Neuronal stem cell (in vitro differentiated cells): ENCODE measurements at regions not wholly inside any gene's neighbourhood (a gene's known extent, or its start where the extent isn't known, plus 50 kb on each side); places are given as distances from the start of the nearest gene placed in this dataset.

Source experiments
- DNase-seq: peaks from one replicate; pipeline ENCODE4 v3.0.0-alpha.2; 2013; ENCODE audit warnings: low spot score
- H2AFZ ChIP-seq: one replicate; pipeline ENCODE4 v1.6.1; 2013; ENCODE audit warnings: mild to moderate bottlenecking, low read length, inconsistent platforms
- H2AK5ac ChIP-seq: 2 replicates; pipeline ENCODE4 v1.6.1; 2013; ENCODE audit warnings: low read depth, mild to moderate bottlenecking, inconsistent platforms, low read length, moderate library complexity, mixed read lengths
- H2BK120ac ChIP-seq: 2 replicates; pipeline ENCODE4 v1.6.1; 2013; ENCODE audit warnings: low read depth, mild to moderate bottlenecking, inconsistent platforms, low read length, moderate library complexity, mixed read lengths
- H2BK12ac ChIP-seq: one replicate; pipeline ENCODE4 v1.6.1; 2013; ENCODE audit warnings: low read length, inconsistent platforms
- H2BK15ac ChIP-seq: 2 replicates; pipeline ENCODE4 v1.6.1; 2013; ENCODE audit warnings: mild to moderate bottlenecking, low read length, inconsistent platforms, mixed read lengths
- H2BK5ac ChIP-seq: one replicate; pipeline ENCODE4 v1.6.1; 2013; ENCODE audit warnings: inconsistent platforms, mild to moderate bottlenecking, low read length, moderate library complexity
- H3K14ac ChIP-seq: one replicate; pipeline ENCODE4 v1.6.1; 2013; ENCODE audit warnings: low read length, inconsistent platforms
- H3K18ac ChIP-seq: 2 replicates; pipeline ENCODE4 v1.6.1; 2013; ENCODE audit warnings: low read length, inconsistent platforms
- H3K23ac ChIP-seq: 2 replicates; pipeline ENCODE4 v1.6.1; 2013; ENCODE audit warnings: low read depth, mild to moderate bottlenecking, mixed read lengths, low read length, inconsistent platforms; ENCODE audit not compliant: poor library complexity
- H3K27ac ChIP-seq: replicated peaks from 3 replicates; pipeline ENCODE4 v1.5.1; 2013; ENCODE audit warnings: low read length, inconsistent platforms
- H3K27me3 ChIP-seq, 3 experiments: 2 replicates each; pipeline ENCODE4 v1.6.1; 2013; ENCODE audit warnings: low read length in 3 of 3, mild to moderate bottlenecking in 2 of 3, inconsistent platforms in 1 of 3, low read depth in 1 of 3, mixed read lengths in 1 of 3, moderate library complexity in 1 of 3; ENCODE audit not compliant: control insufficient read depth in 3 of 3, insufficient read depth in 3 of 3
- H3K36me3 ChIP-seq, 2 donors: replicated peaks in 1 of 2; 2 replicates each; pipeline ENCODE4 v1.6.1; 2013; ENCODE audit warnings: low read length in 2 of 2; ENCODE audit not compliant: control insufficient read depth in 2 of 2, insufficient read depth in 2 of 2
- H3K4ac ChIP-seq: 2 replicates; pipeline ENCODE4 v1.6.1; 2013; ENCODE audit warnings: inconsistent platforms, mild to moderate bottlenecking, low read length, moderate library complexity
- H3K4me1 ChIP-seq, 2 donors: 1 replicate in 1 of 2; 2 replicates in 1 of 2; pipeline ENCODE4 v1.6.1; 2013; ENCODE audit warnings: low read length in 2 of 2, low read depth in 1 of 2; ENCODE audit not compliant: control insufficient read depth in 2 of 2, insufficient read depth in 1 of 2
- H3K4me2 ChIP-seq: one replicate; pipeline ENCODE4 v1.6.1; 2013; ENCODE audit warnings: mild to moderate bottlenecking, low read length, inconsistent platforms; ENCODE audit not compliant: insufficient read depth, poor library complexity, severe bottlenecking
- H3K4me3 ChIP-seq, 2 donors: 2 replicates each; pipeline ENCODE4 v1.5.1; 2013; ENCODE audit warnings: low read length in 2 of 2, mild to moderate bottlenecking in 2 of 2, inconsistent platforms in 1 of 2, moderate library complexity in 1 of 2
- H3K79me1 ChIP-seq: one replicate; pipeline ENCODE4 v1.6.1; 2013; ENCODE audit warnings: low read depth, mild to moderate bottlenecking, inconsistent platforms, low read length, moderate library complexity
- H3K9ac ChIP-seq: one replicate; pipeline ENCODE4 v1.6.1; 2013; ENCODE audit warnings: mild to moderate bottlenecking, low read depth, low read length, inconsistent platforms; ENCODE audit not compliant: poor library complexity
- H3K9me3 ChIP-seq, 2 donors: replicated peaks in 1 of 2; 2 replicates each; pipeline versions ENCODE3 to v1.6.1; 2013; ENCODE audit warnings: low read length in 2 of 2, mild to moderate bottlenecking in 2 of 2, inconsistent platforms in 1 of 2, low read depth in 1 of 2, mixed read lengths in 1 of 2, moderate library complexity in 1 of 2; ENCODE audit not compliant: control insufficient read depth in 2 of 2, insufficient read depth in 1 of 2
- H4K8ac ChIP-seq: one replicate; pipeline ENCODE4 v1.6.1; 2013; ENCODE audit warnings: low read depth, mild to moderate bottlenecking, inconsistent platforms, low read length, moderate library complexity
- H4K91ac ChIP-seq: one replicate; pipeline ENCODE4 v1.6.1; 2013; ENCODE audit warnings: low read length, low read depth, mild to moderate bottlenecking, inconsistent platforms; ENCODE audit not compliant: poor library complexity
- WGBS, 2 donors: extraction: QIAGEN DNeasy Blood & Tissue Kit; methylation state at CpG; one replicate each; pipeline ENCODE4 v1.1.7; 2013; ENCODE audit warnings: missing lambda C conversion rate in 2 of 2, mixed read lengths in 1 of 2; ENCODE audit not compliant: insufficient read length in 2 of 2, insufficient replicate concordance in 1 of 2; ENCODE audit errors: extremely low coverage in 2 of 2; 5-methylcytosine and 5-hydroxymethylcytosine counted together

- Histone ChIP-seq H3K18ac (peak overlapping the region; percentile 50), H2AFZ (no peak overlapping the region), H4K8ac (no peak overlapping the region), H3K9me3 (no peaks in the 10 kb centered on the region), H2AK5ac (no peak overlapping the region), H3K4me2 (no peak overlapping the region), H3K27ac (no peak overlapping the region), H3K4me1 (peaks cover 28 to 33% of the 10 kb centered on the region in 2 donors), H2BK120ac (no peak overlapping the region), H4K91ac (no peak overlapping the region), H3K4me3 (no peak overlapping the region), H3K79me1 (no peaks in the 10 kb centered on the region), H2BK5ac (no peak overlapping the region), H3K14ac (no peak overlapping the region), H3K4ac (peak overlapping the region; percentile 32), H3K23ac (no peak overlapping the region), H2BK15ac (no peak overlapping the region), H3K27me3 (peaks cover 0 to 3% (median 0%) of the 10 kb centered on the region in 3 experiments), H3K9ac (no peak overlapping the region), H2BK12ac (no peak overlapping the region), H3K36me3 (no peaks in the 10 kb centered on the region)
- WGBS, 2 donors: no CpG with 5 or more reads among the region's 5 CpGs
- DNase-seq: no peak
These were observed 53.6 kb upstream of the PODXL start for GRCh38 chr7:131610007-131610406.

- Histone ChIP-seq H3K4me3 (no peak overlapping the region), H3K9ac (no peak overlapping the region), H3K27ac (no peak overlapping the region), H3K9me3 (no peaks in the 10 kb centered on the region), H4K8ac (no peak overlapping the region), H2BK120ac (peak overlapping the region; percentile 97), H3K4me1 (peaks cover 40 to 48% of the 10 kb centered on the region in 2 donors), H2BK15ac (peak overlapping the region; percentile 3), H3K4me2 (no peak overlapping the region), H2BK12ac (peak overlapping the region; percentile 3), H2AFZ (no peak overlapping the region), H3K4ac (no peak overlapping the region), H3K18ac (peak overlapping the region; percentile 73), H3K27me3 (peaks cover 0 to 3% (median 0%) of the 10 kb centered on the region in 3 experiments), H3K79me1 (no peaks in the 10 kb centered on the region), H3K36me3 (no peaks in the 10 kb centered on the region), H2AK5ac (peak overlapping the region; percentile 65), H4K91ac (peak overlapping the region; percentile 80), H3K23ac (no peak overlapping the region), H3K14ac (no peak overlapping the region), H2BK5ac (peak overlapping the region; percentile 2)
- DNase-seq: no peak
- no CpG with 5 or more reads among the region's 5 CpGs for WGBS, 2 donors
These were observed 51.7 kb upstream of the PODXL start for GRCh38 chr7:131608116-131608500.

- WGBS, 2 donors: no CpG with 5 or more reads among the region's 21 CpGs
- peak overlapping the region; percentile 3 for H2BK15ac ChIP-seq
- no peak for DNase-seq
- peak overlapping the region; percentile 80 for H4K91ac ChIP-seq
- no peak overlapping the region for H3K9ac ChIP-seq
- H3K4ac ChIP-seq: no peak overlapping the region
- H3K9me3 ChIP-seq: no peaks in the 10 kb centered on the region
- peak overlapping the region; percentile 2 for H2BK5ac ChIP-seq
- H3K27ac ChIP-seq: peak overlapping the region; percentile 24
- H2BK12ac ChIP-seq: peak overlapping the region; percentile 3
- peak overlapping the region; percentile 97 for H2BK120ac ChIP-seq
- no peak overlapping the region for H3K4me3 ChIP-seq
- no peaks in the 10 kb centered on the region for H3K79me1 ChIP-seq
- peaks cover 0 to 3% (median 0%) of the 10 kb centered on the region in 3 experiments for H3K27me3 ChIP-seq
- no peak overlapping the region for H2AFZ ChIP-seq
- no peaks in the 10 kb centered on the region for H3K36me3 ChIP-seq
- peak overlapping the region; percentile 73 for H3K18ac ChIP-seq
- no peak overlapping the region for H4K8ac ChIP-seq
- H3K14ac ChIP-seq: no peak overlapping the region
- peaks cover 43 to 54% of the 10 kb centered on the region in 2 donors for H3K4me1 ChIP-seq
- H2AK5ac ChIP-seq: peak overlapping the region; percentile 65
- H3K23ac ChIP-seq: peak overlapping the region; percentile 62
- no peak overlapping the region for H3K4me2 ChIP-seq
These were observed 51.1 kb upstream of the PODXL start for GRCh38 chr7:131607291-131608115.
